Panc1 (cell line): ENCODE measurements at regions not wholly inside any gene's neighbourhood (a gene's known extent, or its start where the extent isn't known, plus 50 kb on each side); places are given as distances from the start of the nearest gene placed in this dataset.

Experiments
- ATAC-seq: fragments of 200-7000 bp; cut with Tn5 transposase; 2 replicates; pipeline ENCODE4 v1.9.1; 2020; ENCODE audit warnings: mild to moderate bottlenecking, moderate library complexity
- BruUV-seq: library from RNA; stranded (reverse); fragments of 400-500 nt; replicated peaks from 2 replicates; lab custom pipeline; 2021; lab: Mats Ljungman, UMichigan
- CTCF ChIA-PET: fragments of 300-600 bp; sonication (Branson Sonifier 250); formaldehyde crosslinking; loops from one replicate; lab custom pipeline; 2022; ENCODE audit warnings: antibody characterized with exemption; lab: Charles Lee
- POLR2A ChIA-PET: fragments of 300-600 bp; sonication (Branson Sonifier 250); formaldehyde crosslinking; loops from one replicate; lab custom pipeline; 2022; ENCODE audit warnings: antibody characterized with exemption; lab: Charles Lee
- DNase-seq: peaks from one replicate; pipeline ENCODE4 v3.0.0-alpha.2; 2010; ENCODE audit warnings: low read depth, low spot score
- H3K27ac ChIP-seq: 2 replicates; pipeline ENCODE4 v1.5.1; 2011; ENCODE audit warnings: mild to moderate bottlenecking, low read length, inconsistent platforms
- H3K27me3 ChIP-seq: fragments of 200-500 bp; sonication (Bioruptor generic); 2 replicates; pipeline ENCODE4 v1.6.0; 2014; ENCODE audit warnings: low read length, inconsistent platforms; ENCODE audit not compliant: control insufficient read depth, insufficient read depth
- H3K36me3 ChIP-seq: fragments of 200-500 bp; sonication (Bioruptor generic); 2 replicates; pipeline ENCODE4 v1.5.1; 2014; ENCODE audit warnings: inconsistent platforms, mild to moderate bottlenecking, low read length, moderate library complexity; ENCODE audit not compliant: control insufficient read depth, insufficient read depth
- H3K4me1 ChIP-seq: 2 replicates; pipeline ENCODE4 v1.5.1; 2011; ENCODE audit warnings: inconsistent platforms, mild to moderate bottlenecking, low read length, moderate library complexity; ENCODE audit not compliant: control insufficient read depth, insufficient read depth
- H3K4me3 ChIP-seq, 2 experiments: 2 replicates each; pipeline ENCODE4 v1.5.1; 2011 to 2012; ENCODE audit warnings: low read depth in 2 of 2, low read length in 2 of 2, mild to moderate bottlenecking in 2 of 2, inconsistent platforms in 1 of 2, moderate library complexity in 1 of 2
- H3K9me3 ChIP-seq: fragments of 200-500 bp; sonication (Bioruptor generic); 2 replicates; pipeline ENCODE4 v1.5.1; 2014; ENCODE audit warnings: low read depth, mild to moderate bottlenecking, inconsistent platforms, low read length, moderate library complexity; ENCODE audit not compliant: control insufficient read depth, insufficient read depth
- CTCF ChIP-seq: fragments of 450-650 bp; IDR thresholded peaks from 2 replicates; pipeline ENCODE4 v1.5.1; 2017; ENCODE audit warnings: mild to moderate bottlenecking
- POLR2AphosphoS5 ChIP-seq: IDR thresholded peaks from 2 replicates; pipeline ENCODE4 v1.6.1; 2012; ENCODE audit warnings: mild to moderate bottlenecking, low read depth, low read length, moderate library complexity
- SIN3A ChIP-seq: IDR thresholded peaks from 2 replicates; pipeline ENCODE4 v1.6.1; 2012; ENCODE audit warnings: low read depth, mild to moderate bottlenecking, low read length, moderate library complexity, borderline replicate concordance; ENCODE audit not compliant: insufficient read depth
- TCF7L2 ChIP-seq: IDR thresholded peaks from 2 replicates; pipeline ENCODE4 v1.6.1; 2011; ENCODE audit warnings: mild to moderate bottlenecking, low read depth, low read length, inconsistent platforms
- in situ Hi-C: cut with HindIII; loops from 2 replicates; pipeline ENCODE4 v1.10.0; 2016; ENCODE audit warnings: low sequenced_read_pairs, low pct_unique_long_range_greater_than_20kb
- intact Hi-C: fragments of 100-400 bp; cut with micrococcal nuclease; formaldehyde crosslinking; loops from one replicate; pipeline ENCODE4 v1.10.0; 2022; ENCODE audit not compliant: unreplicated experiment
- TF ChIP-seq, protein P1 (sequence below), 2 experiments: IDR thresholded peaks; 2 replicates each; pipeline ENCODE4 v1.6.1; 2011 to 2012; ENCODE audit warnings: low read depth in 2 of 2, control low read depth in 1 of 2, low read length in 1 of 2, mild to moderate bottlenecking in 1 of 2, moderate library complexity in 1 of 2; ENCODE audit not compliant: insufficient read depth in 1 of 2

DNA sequence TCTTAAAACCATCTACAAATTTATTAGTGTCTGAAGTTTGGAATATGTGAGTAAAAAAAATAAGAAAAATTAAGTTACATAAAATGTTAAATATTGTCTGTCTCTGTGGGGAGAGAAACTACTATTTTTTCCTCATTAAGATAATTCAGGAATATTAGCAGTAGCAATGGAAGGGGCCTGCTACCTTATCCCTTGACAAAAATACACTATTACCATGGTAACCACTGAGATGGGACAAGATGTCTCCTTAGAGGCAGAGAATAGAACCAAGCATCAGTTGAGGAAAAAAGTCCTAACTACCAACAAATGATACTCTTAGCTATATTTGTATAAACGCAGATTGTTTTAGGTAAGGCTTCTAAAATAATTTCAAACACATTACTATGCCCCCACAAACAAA, 150.7 kb upstream of the LSM8 start:
- DNase-seq (no peak), ATAC-seq (no peak)
- Histone ChIP-seq H3K36me3 (no peaks in the 10 kb centered on the region), H3K27me3 (no peaks in the 10 kb centered on the region), H3K27ac (no peak overlapping the region), H3K9me3 (no peaks in the 10 kb centered on the region), H3K4me3 (no peak overlapping the region), H3K4me1 (no peaks in the 10 kb centered on the region)
- no TSS peak for BruUV-seq
- intact Hi-C loops (no loop called here), in situ Hi-C loops (no loop called here)
- TF ChIP-seq SIN3A, result no peak
- TF ChIP-seq POLR2AphosphoS5, result no peak
- TF ChIP-seq TCF7L2, result no peak
- TF ChIP-seq, protein P1, sequence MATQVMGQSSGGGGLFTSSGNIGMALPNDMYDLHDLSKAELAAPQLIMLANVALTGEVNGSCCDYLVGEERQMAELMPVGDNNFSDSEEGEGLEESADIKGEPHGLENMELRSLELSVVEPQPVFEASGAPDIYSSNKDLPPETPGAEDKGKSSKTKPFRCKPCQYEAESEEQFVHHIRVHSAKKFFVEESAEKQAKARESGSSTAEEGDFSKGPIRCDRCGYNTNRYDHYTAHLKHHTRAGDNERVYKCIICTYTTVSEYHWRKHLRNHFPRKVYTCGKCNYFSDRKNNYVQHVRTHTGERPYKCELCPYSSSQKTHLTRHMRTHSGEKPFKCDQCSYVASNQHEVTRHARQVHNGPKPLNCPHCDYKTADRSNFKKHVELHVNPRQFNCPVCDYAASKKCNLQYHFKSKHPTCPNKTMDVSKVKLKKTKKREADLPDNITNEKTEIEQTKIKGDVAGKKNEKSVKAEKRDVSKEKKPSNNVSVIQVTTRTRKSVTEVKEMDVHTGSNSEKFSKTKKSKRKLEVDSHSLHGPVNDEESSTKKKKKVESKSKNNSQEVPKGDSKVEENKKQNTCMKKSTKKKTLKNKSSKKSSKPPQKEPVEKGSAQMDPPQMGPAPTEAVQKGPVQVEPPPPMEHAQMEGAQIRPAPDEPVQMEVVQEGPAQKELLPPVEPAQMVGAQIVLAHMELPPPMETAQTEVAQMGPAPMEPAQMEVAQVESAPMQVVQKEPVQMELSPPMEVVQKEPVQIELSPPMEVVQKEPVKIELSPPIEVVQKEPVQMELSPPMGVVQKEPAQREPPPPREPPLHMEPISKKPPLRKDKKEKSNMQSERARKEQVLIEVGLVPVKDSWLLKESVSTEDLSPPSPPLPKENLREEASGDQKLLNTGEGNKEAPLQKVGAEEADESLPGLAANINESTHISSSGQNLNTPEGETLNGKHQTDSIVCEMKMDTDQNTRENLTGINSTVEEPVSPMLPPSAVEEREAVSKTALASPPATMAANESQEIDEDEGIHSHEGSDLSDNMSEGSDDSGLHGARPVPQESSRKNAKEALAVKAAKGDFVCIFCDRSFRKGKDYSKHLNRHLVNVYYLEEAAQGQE (IDR thresholded peaks at IDR 0.05; ENCODE audit: insufficient read depth in 1 of 2, low read depth in 2 of 2, low read length in 1 of 2), result no peak
- TF ChIP-seq CTCF, result no peak
- ChIA-PET POLR2A (no interaction called here), CTCF (no interaction called here)

DNA sequence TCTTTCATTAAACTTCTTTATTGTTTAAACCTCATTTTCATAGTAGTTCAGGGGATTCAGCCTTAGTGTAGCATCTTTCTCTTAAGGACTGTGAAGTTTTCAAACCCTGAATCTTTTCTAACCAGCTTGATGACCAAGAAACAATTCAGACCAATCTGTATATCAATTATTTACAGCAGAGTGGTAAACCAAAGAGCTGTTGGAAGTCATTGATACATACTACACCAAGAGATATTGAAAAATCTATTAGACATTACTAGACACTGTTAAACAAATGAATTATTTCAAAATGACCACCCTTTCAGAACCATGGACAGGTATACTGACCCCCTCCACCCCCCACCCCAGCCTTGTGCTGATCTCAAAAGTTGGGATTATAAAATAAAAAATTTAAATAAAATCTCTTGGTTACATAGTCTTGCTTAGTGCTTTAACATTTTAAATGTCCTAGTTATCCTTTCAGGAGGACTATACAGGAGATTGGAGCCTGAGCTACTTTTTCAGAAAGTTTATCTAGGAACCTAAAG, 143.9 kb upstream of the LSM8 start:
- no TSS peak for BruUV-seq
- H3K27me3 ChIP-seq, result no peaks in the 10 kb centered on the region
- no peak overlapping the region for H3K4me3 ChIP-seq
- no peak overlapping the region for H3K27ac ChIP-seq
- no peaks in the 10 kb centered on the region for H3K4me1 ChIP-seq
- ChIA-PET CTCF (no interaction called here), POLR2A (no interaction called here)
- intact Hi-C loops, result no loop called here
- in situ Hi-C loops, result no loop called here
- H3K36me3 ChIP-seq, result no peaks in the 10 kb centered on the region
- no peak for ATAC-seq
- TF ChIP-seq, protein P1 (IDR thresholded peaks at IDR 0.05; ENCODE audit: insufficient read depth in 1 of 2, low read depth in 2 of 2, low read length in 1 of 2), result no peak
- no peak for TF ChIP-seq POLR2AphosphoS5
- TF ChIP-seq CTCF, result no peak
- TF ChIP-seq SIN3A, result no peak
- no peak for TF ChIP-seq TCF7L2
- H3K9me3 ChIP-seq, result no peaks in the 10 kb centered on the region
- no peak for DNase-seq
